Keratinocyte (primary cell): ENCODE measurements at regions not wholly inside any gene's neighbourhood (a gene's known extent, or its start where the extent isn't known, plus 50 kb on each side); places are given as distances from the start of the nearest gene placed in this dataset.
"Not testable (repeated sequence)": the region's sequence is repeated elsewhere in the genome, so short reads cannot be mapped to it uniquely, and the experiment has no call there.

Experiments used
- DNase-seq: peaks from one replicate; pipeline ENCODE4 v3.0.0-alpha.2; 2011; ENCODE audit warnings: low read depth, missing footprints, low spot score
- FAIRE-seq: peaks from 2 replicates; lab custom pipeline; 2011; peaks lifted over from hg19 to GRCh38; lab: Jason Lieb, UNC
- H2AFZ ChIP-seq: 2 replicates; pipeline ENCODE4 v1.6.0; 2012; ENCODE audit warnings: low read length, control low read depth, inconsistent platforms; ENCODE audit not compliant: control insufficient read depth
- H3K27ac ChIP-seq: 2 replicates; pipeline ENCODE4 v1.5.1; 2011; ENCODE audit warnings: low read length; ENCODE audit not compliant: control insufficient read depth, insufficient read depth
- H3K27me3 ChIP-seq: 3 replicates; pipeline ENCODE4 v1.6.0; 2011; ENCODE audit warnings: low read length; ENCODE audit not compliant: control insufficient read depth, insufficient read depth; ENCODE audit errors: extremely low read depth
- H3K36me3 ChIP-seq, 2 experiments: 2 replicates in 1 of 2; 3 replicates in 1 of 2; pipeline ENCODE4 v1.5.1; 2011; ENCODE audit warnings: low read length in 2 of 2, mild to moderate bottlenecking in 1 of 2; ENCODE audit not compliant: control insufficient read depth in 2 of 2, insufficient read depth in 2 of 2; ENCODE audit errors: extremely low read depth in 1 of 2
- H3K4me1 ChIP-seq: 3 replicates; pipeline ENCODE4 v1.5.1; 2011; ENCODE audit warnings: low read length; ENCODE audit not compliant: control insufficient read depth, insufficient read depth; ENCODE audit errors: extremely low read depth
- H3K4me2 ChIP-seq: 3 replicates; pipeline ENCODE4 v1.6.0; 2011; ENCODE audit warnings: low read depth, low read length; ENCODE audit not compliant: control insufficient read depth, insufficient read depth; ENCODE audit errors: extremely low read depth
- H3K4me3 ChIP-seq, 3 experiments: fragments of 200-600 bp in 1 of 3; sonication (generic) in 1 of 3; 2 replicates in 2 of 3; 3 replicates in 1 of 3; pipeline ENCODE4 v1.5.1; 2011 to 2016; ENCODE audit warnings: low read length in 3 of 3, mild to moderate bottlenecking in 3 of 3, control low read depth in 2 of 3, inconsistent platforms in 1 of 3, low read depth in 1 of 3, mixed read lengths in 1 of 3, mixed run types in 1 of 3, moderate library complexity in 1 of 3; ENCODE audit not compliant: control insufficient read depth in 2 of 3, insufficient read depth in 2 of 3; ENCODE audit errors: extremely low read depth in 1 of 3
- H3K79me2 ChIP-seq: 2 replicates; pipeline ENCODE4 v1.6.0; 2012; ENCODE audit warnings: low read length; ENCODE audit not compliant: control insufficient read depth, insufficient read depth
- H3K9ac ChIP-seq: 3 replicates; pipeline ENCODE4 v1.6.0; 2011; ENCODE audit warnings: low read length; ENCODE audit not compliant: control insufficient read depth, insufficient read depth; ENCODE audit errors: extremely low read depth
- H3K9me1 ChIP-seq: 3 replicates; pipeline ENCODE4 v1.6.0; 2011; ENCODE audit warnings: low read length; ENCODE audit not compliant: control insufficient read depth, insufficient read depth; ENCODE audit errors: extremely low read depth
- H3K9me3 ChIP-seq: 2 replicates; pipeline ENCODE4 v1.5.1; 2012; ENCODE audit warnings: low read depth, low read length; ENCODE audit not compliant: control insufficient read depth
- H4K20me1 ChIP-seq: 3 replicates; pipeline ENCODE4 v1.6.0; 2011; ENCODE audit warnings: low read length; ENCODE audit not compliant: control insufficient read depth, insufficient read depth; ENCODE audit errors: extremely low read depth
- EZH2 ChIP-seq: IDR thresholded peaks from one replicate; pipeline ENCODE4 v1.6.1; 2012; ENCODE audit warnings: inconsistent platforms, mild to moderate bottlenecking, low read length, moderate library complexity
- dilution Hi-C: fragments of 300-500 bp; cut with MboI; formaldehyde crosslinking; loops from one replicate; pipeline ENCODE4 v1.7.0; 2020; ENCODE audit warnings: low sequenced_read_pairs; ENCODE audit not compliant: extremely low pct_ligation_motif_present
- TF ChIP-seq, protein P1 (sequence below), 3 experiments: IDR thresholded peaks in 1 of 3; conservative IDR thresholded peaks in 1 of 3; optimal IDR thresholded peaks in 1 of 3; 2 replicates in 2 of 3; 3 replicates in 1 of 3; pipeline versions ENCODE3 to v1.5.1; 2011; ENCODE audit warnings: low read length in 3 of 3, mild to moderate bottlenecking in 3 of 3, moderate library complexity in 2 of 3, control low read depth in 1 of 3, inconsistent platforms in 1 of 3; ENCODE audit not compliant: insufficient read depth in 2 of 3; ENCODE audit errors: extremely low read depth in 1 of 3

DNA sequence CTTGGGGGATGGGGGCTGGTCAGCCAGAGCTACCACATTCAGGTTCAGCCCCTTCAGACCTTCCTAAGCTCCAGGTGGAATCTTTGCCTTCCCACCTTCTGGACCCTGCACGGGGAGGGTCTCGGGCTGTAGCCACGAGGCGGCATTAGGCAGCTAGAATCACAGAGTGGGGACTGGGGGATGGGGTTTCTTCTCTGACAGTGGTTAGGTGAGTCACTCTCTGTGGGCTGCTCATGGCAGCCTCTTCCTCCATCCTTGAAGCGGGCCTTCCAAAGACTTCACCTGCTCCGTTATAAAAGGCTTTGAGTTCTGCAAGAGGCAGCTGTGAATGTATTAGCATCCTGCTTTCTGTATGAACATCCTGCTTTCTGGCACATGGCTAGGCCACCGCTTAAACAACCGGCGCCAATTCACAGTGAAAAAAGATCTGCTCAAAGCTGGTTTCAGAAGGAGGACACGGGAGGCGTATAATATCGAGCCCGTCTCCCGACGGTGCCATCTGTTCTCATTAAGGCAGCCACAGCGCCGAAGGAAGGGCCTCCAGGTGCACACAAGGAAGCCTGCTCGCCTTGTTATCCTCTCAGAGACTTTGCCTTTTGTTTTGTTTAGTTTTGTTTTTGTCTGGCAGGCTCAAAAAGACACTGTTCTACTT, 74.3 kb upstream of the IGFBP7 start:
- no peaks in the 10 kb centered on the region for H3K9me1 ChIP-seq
- no peak overlapping the region for H3K4me2 ChIP-seq
- no peaks in the 10 kb centered on the region for H3K9me3 ChIP-seq
- no peak overlapping the region for H2AFZ ChIP-seq
- no peak overlapping the region for H3K9ac ChIP-seq
- peaks cover 13% of the 10 kb centered on the region for H3K4me1 ChIP-seq
- no peak for TF ChIP-seq EZH2
- TF ChIP-seq, protein P1, sequence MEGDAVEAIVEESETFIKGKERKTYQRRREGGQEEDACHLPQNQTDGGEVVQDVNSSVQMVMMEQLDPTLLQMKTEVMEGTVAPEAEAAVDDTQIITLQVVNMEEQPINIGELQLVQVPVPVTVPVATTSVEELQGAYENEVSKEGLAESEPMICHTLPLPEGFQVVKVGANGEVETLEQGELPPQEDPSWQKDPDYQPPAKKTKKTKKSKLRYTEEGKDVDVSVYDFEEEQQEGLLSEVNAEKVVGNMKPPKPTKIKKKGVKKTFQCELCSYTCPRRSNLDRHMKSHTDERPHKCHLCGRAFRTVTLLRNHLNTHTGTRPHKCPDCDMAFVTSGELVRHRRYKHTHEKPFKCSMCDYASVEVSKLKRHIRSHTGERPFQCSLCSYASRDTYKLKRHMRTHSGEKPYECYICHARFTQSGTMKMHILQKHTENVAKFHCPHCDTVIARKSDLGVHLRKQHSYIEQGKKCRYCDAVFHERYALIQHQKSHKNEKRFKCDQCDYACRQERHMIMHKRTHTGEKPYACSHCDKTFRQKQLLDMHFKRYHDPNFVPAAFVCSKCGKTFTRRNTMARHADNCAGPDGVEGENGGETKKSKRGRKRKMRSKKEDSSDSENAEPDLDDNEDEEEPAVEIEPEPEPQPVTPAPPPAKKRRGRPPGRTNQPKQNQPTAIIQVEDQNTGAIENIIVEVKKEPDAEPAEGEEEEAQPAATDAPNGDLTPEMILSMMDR (optimal IDR thresholded peaks at IDR 0.05 in 1 of 3, IDR thresholded peaks at IDR 0.05 in 1 of 3, conservative IDR thresholded peaks at IDR 0.05 in 1 of 3; ENCODE audit: extremely low read depth in 1 of 3, insufficient read depth in 2 of 3, low read length in 3 of 3), result no peak
- no peak overlapping the region for H3K27ac ChIP-seq
- no peaks in the 10 kb centered on the region for H3K27me3 ChIP-seq
- no peaks in the 10 kb centered on the region for H3K79me2 ChIP-seq
- no peaks in the 10 kb centered on the region for H3K36me3 ChIP-seq
- no peak for DNase-seq
- H4K20me1 ChIP-seq, result no peaks in the 10 kb centered on the region
- FAIRE-seq, result no peak
- dilution Hi-C loops, result no loop called here
- no peak overlapping the region for H3K4me3 ChIP-seq

DNA sequence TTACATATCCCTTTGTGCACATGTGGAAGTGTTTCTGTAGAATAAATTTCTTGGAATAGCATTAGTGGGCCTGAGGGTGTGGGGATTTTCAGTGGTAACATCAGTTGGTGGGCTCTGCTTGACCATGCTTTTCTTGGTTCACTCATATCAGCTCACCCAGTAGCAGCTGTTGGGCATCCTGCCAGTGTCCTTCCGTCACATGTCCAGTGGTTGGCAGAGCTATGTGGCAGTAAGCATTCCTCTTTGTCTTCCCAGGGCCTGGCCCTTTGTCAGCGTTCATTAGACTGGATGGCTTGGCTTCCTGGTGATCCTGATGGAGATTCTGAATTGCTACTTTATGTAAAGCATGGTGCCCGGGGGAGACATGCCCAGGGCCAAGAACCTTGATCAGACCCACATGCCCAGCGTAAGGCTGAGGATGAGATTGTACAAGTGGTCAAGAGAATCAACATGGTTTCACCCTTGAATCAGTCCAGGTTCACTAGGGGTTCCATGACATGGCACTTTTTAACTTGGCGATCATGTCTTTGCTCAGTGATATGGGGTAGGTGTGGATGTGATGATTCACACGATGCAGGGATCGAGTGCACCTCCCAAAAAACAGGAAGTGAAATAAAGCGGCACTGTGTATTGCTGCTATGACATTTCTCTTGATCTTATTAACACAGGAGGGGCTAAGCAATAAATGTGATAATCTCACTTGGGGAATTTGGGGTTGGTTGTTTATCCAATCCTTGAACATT, 72.1 kb upstream of the IGFBP7 start:
- Histone ChIP-seq H4K20me1 (no peaks in the 10 kb centered on the region), H2AFZ (no peak overlapping the region), H3K27me3 (no peaks in the 10 kb centered on the region), H3K4me1 (peaks cover 8% of the 10 kb centered on the region), H3K9me3 (no peaks in the 10 kb centered on the region), H3K36me3 (no peaks in the 10 kb centered on the region), H3K27ac (no peak overlapping the region), H3K4me2 (no peak overlapping the region), H3K9me1 (no peaks in the 10 kb centered on the region), H3K9ac (no peak overlapping the region), H3K79me2 (no peaks in the 10 kb centered on the region), H3K4me3 (no peak overlapping the region)
- dilution Hi-C loops, result no loop called here
- FAIRE-seq, result peak; percentile 51
- no peak for TF ChIP-seq EZH2
- no peak for DNase-seq

DNA sequence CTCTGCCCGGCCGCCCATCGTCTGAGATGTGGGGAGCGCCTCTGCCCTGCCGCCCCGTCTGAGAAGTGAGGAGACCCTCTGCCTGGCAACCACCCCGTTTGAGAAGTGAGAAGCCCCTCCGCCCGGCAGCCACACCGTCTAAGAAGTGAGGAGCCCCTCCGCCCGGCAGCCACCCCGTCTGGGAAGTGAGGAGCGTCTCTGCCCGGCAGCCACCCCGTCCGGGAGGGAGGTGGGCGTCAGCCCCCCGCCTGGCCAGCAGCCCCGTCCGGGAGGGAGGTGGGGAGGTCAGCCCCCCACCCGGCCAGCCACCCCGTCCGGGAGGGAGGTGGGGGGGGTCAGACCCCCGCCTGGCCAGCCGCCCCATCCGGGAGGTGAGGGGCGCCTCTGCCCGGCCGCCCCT, 63.0 kb upstream of the IGFBP7 start:
- H2AFZ ChIP-seq, H3K9me3 ChIP-seq, H3K27me3 ChIP-seq, H3K4me2 ChIP-seq, H3K27ac ChIP-seq, H3K79me2 ChIP-seq, H3K36me3 ChIP-seq, DNase-seq, dilution Hi-C loops, H3K4me3 ChIP-seq, FAIRE-seq, H3K9ac ChIP-seq, H3K4me1 ChIP-seq, H3K9me1 ChIP-seq, H4K20me1 ChIP-seq: not testable (repeated sequence)
